Activated effector memory CD4-positive, alpha-beta T cell treated with anti-CD3 and anti-CD28 coated beads, Interleukin-2, amount 50 U/mL, for 16 hours (primary cell): ENCODE measurements at regions not wholly inside any gene's neighbourhood (a gene's known extent, or its start where the extent isn't known, plus 50 kb on each side); places are given as distances from the start of the nearest gene placed in this dataset.
"Not testable (repeated sequence)": the region's sequence is repeated elsewhere in the genome, so short reads cannot be mapped to it uniquely, and the experiment has no call there.

Experiments used
- DNase-seq: peaks from one replicate; pipeline ENCODE4 v3.0.0-alpha.2; 2020

DNA sequence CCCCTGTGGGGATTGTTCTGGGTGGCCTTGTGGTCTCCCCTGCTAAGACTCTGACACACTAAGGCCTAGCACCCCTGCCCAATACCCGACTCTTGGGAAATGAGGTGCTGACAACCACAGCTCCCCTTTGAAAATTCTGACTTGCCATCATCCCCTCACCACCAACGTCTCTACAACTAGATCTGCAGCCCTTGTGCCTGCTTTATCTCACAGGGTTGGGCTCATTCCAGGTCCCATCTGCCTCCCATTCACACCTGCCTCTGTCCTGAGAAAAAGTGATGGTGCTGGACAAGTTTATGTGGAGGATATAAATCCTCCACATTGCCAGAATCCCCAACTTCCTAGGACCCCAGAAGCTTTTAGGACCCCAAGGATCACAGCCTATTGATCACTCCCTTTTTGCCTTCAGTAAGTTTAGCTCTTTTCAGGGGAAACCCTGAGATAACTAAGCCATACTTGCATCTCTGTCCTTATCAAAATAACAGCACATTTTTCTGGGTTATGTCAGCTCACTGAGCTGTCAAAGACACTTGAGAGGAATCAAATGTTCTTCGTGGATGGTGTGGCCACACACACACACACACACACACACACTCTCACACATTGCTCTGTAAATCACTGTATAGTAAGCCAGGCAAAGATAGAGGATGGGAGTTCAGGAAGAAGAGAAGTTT is 136.8 kb upstream of the CES5A start:
- DNase-seq, result no peak

- no peak for DNase-seq
Measured at GRCh38 chr16:56005958-56006357, 130.8 kb upstream of the CES5A start.

GRCh38 chr16:55999683-56000082 is 124.5 kb upstream of the CES5A start:
- no peak for DNase-seq

- no peak for DNase-seq
Measured at GRCh38 chr16:55993088-55993487, 117.9 kb upstream of the CES5A start.

DNA sequence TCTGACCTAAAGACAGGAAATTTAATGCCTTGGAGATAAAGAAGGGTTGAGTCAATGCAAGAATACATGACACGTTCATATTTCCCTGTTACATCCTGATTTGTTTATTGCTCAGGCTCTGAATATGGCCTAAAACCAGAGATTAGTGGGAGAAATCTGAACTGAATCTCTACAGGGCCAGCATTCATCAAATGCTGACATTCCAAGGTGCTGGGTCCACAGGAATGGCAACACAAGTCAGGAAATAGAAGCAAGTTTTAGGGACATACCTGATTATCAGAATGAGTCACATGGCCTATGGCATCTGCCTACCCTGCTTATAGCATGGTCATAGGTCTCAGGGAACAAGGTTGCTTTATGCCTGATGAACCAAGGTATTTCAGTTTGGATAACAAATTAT is 117.4 kb upstream of the CES5A start:
- DNase-seq, result no peak

GRCh38 chr16:55991843-55992242 is 116.7 kb upstream of the CES5A start:
- DNase-seq, result no peak

DNA sequence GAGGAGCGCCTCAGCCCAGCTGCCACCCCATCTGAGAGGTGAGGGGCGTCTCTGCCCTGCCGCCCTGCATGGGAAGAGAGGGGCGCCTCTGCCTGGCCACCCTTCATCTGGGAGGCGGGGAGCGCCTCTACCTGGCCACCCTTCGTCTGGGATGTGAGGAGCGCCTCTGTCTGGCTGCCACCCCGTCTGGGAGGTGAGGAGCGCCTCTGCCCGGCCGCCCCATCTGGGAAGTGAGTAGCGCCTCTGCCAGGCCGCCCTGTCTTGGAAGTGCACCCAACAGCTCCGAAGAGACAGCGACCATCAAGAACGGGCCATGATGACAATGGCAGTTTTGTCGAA is 114.4 kb upstream of the CES5A start:
- DNase-seq, result no peak

DNA sequence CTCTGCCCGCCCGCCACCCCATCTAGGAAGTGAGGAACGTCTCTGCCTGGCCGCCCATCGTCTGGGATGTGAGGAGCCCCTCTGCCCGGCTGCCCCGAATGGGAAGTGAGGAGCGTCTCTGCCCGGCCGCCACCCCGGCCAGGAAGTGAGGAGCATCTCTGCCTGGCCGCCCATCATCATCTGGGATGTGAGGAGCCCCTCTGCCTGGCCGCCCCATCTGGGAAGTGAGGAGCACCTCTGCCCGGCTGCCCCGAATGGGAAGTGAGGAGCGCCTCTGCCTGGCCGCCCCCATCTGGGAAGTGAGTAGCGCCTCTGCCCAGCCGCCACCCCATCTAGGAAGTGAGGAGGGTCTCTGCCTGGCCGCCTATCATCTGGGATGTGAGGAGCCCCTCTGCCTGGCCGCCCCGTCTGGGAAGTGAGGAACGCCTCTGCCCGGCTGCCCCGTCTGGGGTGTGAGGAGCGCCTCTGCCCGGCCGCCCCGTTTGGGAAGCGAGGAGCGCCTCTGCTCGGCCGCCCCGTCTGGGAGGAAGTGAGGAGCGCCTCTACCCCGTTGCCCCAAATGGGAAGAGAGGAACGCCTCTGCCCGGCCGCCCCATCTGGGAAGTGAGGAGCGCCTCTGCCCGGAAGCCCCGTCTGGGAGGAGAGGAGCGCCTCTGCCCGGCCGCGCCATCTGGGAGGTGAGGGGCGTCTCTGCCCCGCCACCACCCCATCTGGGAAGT is 113.8 kb upstream of the CES5A start:
- DNase-seq, result not testable (repeated sequence)

DNA sequence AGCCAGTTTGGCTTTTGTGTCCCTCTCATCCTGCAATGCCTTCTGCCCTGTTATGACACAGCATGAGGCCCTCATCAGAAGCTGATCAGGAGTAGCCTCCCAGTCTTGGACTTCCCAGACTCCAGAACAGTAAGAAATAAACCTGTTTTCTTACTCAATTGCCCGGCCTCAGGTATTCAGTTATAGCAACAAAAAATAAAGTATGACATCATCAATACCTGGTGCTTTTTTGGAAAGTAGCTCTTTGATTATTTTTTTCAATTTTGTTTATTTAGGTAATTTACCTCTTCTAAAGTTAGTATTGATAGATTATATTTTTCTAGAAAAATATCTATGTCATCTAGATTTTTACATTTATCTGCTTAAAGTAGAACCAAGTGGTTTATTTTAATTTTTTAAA is 112.8 kb upstream of the CES5A start:
- DNase-seq, result no peak

- no peak for DNase-seq
Measured at GRCh38 chr16:55982597-55982996, 107.4 kb upstream of the CES5A start.

DNA sequence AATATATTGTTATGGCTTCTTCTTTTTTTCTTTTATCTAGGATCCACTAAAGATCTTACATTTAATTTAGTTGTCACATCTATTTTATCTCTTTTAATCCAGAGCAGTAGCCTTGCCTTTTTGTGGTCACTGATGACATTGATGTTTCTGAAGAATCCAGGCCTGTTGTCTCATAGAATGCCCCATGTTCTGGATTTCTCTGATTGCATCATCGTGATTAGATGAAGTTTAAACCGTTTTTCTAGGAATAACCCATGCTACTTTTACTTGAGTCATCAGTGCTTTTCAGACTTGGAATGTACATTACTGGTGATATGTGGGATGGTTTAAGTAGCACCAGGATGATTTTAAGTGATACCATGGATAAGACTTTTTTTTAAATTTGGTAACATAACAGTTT is 106.4 kb upstream of the CES5A start:
- DNase-seq, result no peak

DNA sequence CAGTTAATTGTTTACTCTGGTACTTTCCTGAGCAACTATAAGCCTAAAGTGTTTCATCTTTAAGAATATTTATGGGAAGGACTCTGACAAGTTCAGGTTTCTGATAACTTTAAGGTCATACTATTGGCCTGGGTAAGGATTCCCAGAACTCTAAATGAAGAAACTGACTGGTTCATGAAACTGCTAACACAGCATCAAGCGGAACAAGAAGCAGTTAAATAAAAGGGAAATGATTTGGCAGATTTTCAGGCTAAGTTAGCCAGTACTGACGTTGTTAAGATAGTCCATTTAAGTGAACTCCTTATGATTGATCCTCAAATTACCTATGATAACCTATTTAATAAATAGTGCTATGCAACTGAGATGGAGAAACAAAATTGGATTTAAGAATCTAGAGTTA is 101.6 kb upstream of the CES5A start:
- no peak for DNase-seq

GRCh38 chr16:55971447-55971846 is 96.3 kb upstream of the CES5A start:
- no peak for DNase-seq

GRCh38 chr16:55968221-55968620 is 93.0 kb upstream of the CES5A start:
- DNase-seq, result no peak

- DNase-seq, result no peak
Measured at GRCh38 chr16:55964923-55965475, 89.8 kb upstream of the CES5A start.

- no peak for DNase-seq
Measured at GRCh38 chr16:55955845-55956244, 80.7 kb upstream of the CES5A start.

DNA sequence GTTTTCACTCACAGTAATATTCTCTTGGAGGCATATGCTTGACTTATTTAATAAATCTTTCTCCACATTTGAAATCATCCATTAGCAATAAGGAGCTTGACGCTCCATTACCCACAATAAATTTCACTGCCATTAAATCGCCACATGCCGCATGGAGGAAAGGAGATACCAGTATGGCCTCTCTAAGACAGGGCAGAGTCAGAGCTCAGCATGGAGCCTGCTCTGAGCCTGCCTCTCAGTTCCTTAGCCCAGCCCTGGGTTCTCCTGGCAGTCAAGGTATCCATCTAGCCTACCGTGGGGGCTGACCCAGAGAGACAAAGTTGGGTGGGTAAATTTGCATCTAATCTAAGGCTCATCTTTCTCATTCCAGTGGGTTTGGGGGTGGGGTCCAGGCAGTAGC is 80.3 kb upstream of the CES5A start:
- DNase-seq, result no peak

DNA sequence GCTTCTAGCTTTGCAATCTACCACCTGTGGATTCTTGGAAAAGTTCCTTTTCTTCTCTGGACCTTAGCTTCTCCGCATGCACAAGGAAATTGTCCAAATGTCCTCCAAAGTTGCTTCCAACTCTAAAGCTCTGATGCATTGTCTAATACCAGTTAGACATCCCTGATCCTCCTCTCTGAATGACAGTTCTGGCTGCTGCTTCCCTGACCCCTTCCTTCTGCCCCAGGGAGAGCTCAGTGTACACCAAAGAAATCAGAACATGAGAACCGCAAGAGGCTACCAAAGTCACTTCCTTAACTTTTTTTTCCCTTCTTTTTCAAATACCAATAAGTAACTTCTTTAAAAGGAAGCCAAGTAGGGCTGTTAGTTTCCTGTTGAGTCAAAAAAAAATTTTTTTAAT is 79.7 kb upstream of the CES5A start:
- no peak for DNase-seq

DNA sequence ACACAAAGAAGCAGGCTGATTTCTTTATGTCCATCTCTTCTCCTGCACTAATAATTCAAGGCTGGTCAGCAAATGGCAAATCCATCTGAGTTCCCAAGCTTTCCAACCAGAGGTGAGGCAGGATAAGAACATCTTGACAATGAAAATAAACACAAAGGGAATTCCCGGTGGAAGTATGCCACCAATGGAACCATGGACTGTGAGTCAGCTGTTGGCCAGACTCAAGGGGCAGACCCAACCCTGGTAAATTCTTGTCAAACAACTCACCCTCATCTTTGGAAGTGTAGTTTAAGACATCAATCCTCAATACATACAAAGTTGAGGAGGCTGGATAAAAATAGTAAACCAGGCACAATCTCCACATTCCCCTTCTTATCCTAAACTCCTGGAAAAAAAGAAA is 74.3 kb upstream of the CES5A start:
- DNase-seq, result no peak

DNA sequence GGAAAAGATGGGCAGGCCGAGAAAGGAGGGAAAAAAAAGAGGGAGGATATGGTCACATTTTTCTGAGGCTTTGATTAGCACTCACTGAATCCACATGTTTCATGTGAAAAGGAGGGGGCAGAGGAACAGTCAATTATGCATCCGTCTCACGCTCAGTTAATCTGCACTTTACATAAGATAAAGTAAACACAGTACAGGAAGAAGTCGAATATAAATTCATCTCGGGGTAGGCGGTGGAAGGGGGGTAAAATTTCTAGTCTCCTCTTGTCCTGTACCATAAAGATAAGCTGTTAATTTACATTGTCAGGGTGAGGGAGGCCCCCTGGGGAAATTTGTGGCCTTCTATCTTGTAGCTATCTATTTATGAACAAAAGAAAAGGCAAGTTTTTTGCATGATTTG is 73.1 kb upstream of the CES5A start:
- no peak for DNase-seq

DNA sequence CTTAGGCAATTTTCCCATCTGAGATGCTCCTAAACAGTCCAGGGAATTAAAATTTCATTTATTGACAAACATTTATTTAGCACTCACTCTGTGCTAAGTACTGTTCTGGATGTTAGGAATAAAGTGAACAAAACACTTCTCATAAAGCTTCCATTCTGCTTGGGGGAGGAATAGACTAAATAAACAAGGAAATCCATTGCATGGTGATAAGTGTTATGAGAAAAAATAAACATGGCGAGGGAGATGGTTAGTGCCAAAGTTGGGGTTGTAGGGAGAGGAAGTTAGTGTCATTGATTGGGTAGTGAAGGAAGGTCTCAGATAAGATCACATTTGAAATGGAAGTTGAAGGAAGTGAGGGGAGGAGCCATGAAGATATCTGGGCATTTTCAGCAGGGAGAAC is 72.2 kb upstream of the CES5A start:
- no peak for DNase-seq

GRCh38 chr16:55944377-55944802 is 69.2 kb upstream of the CES5A start:
- peak; percentile 81 for DNase-seq

DNA sequence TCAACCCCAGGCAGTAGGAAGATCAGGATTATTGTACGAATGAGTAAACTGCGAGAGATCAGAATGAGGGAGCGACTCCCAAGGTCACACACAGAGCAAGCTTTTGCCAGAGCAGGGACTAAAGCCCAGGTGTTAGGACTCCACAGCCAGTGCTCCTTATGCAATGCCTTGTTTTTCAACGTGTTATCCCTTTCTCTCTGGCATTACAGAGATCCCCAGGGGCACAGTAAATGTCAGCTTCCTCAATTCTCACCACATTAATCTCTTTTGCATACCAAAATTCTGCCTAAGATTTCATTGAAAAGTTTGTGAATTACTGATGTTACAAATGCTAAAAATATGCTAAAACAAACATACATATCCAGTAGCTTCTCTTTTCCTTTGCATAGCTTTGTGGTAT is 68.1 kb upstream of the CES5A start:
- no peak for DNase-seq

DNA sequence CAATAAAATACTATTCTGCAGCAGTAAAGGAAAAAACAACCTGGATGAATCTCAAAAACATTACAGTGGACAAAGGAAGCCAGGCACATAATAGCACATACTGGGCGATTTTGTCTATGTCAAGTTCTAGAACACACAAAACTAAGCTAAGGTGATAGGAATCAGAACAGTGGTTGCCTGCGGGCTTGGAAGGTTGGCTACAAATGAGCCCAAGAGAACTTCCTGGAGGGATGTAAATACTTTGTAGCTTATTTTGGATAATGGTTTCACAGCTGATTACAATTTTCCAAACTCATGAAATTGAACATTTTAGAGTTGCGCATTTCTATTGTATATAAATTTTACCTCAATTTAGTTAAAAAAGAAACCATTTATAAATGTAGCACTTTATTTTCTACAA is 67.6 kb upstream of the CES5A start:
- DNase-seq, result no peak

- DNase-seq, result no peak
Measured at GRCh38 chr16:55941552-55941951, 66.4 kb upstream of the CES5A start.
